ENCODE measurements at regions not wholly inside any gene's neighbourhood (a gene's known extent, or its start where the extent isn't known, plus 50 kb on each side); places are given as distances from the start of the nearest gene placed in this dataset.

- no peak for DNase-seq (ENCODE audit: low read depth, low spot score)
- Histone ChIP-seq H3K27ac (ENCODE audit: low read length) (no peak overlapping the region), H3K4me1 (ENCODE audit: control insufficient read depth, insufficient read depth, low read length) (peaks cover 3% of the 10 kb centered on the region; the same call in 1 of the 2 replicates), H3K4me3 (ENCODE audit: low read length) (no peak overlapping the region), H3K36me3 (ENCODE audit: control insufficient read depth, insufficient read depth, low read length) (no peaks in the 10 kb centered on the region), H3K27me3 (ENCODE audit: control insufficient read depth, insufficient read depth, low read length) (no peaks in the 10 kb centered on the region), H3K9me3 (ENCODE audit: control insufficient read depth, insufficient read depth, low read length) (no peaks in the 10 kb centered on the region)
- whole genome bisulfite sequencing (ENCODE audit: insufficient coverage, insufficient read length) = no CpG with 5 or more reads among the region's 3 CpGs
These were observed 221.1 kb downstream of the SNX10 start for GRCh38 chr7:26512737-26513136.

GRCh38 chr7:26513948-26514347 is 222.3 kb downstream of the SNX10 start:
- Histone ChIP-seq H3K27me3 (ENCODE audit: control insufficient read depth, insufficient read depth, low read length) (no peaks in the 10 kb centered on the region), H3K4me3 (ENCODE audit: low read length) (no peak overlapping the region), H3K4me1 (ENCODE audit: control insufficient read depth, insufficient read depth, low read length) (no peaks in the 10 kb centered on the region), H3K9me3 (ENCODE audit: control insufficient read depth, insufficient read depth, low read length) (no peaks in the 10 kb centered on the region), H3K27ac (ENCODE audit: low read length) (no peak overlapping the region), H3K36me3 (ENCODE audit: control insufficient read depth, insufficient read depth, low read length) (no peaks in the 10 kb centered on the region)
- WGBS (ENCODE audit: insufficient coverage, insufficient read length) = no CpG with 5 or more reads among the region's 2 CpGs
- DNase-seq (ENCODE audit: low read depth, low spot score) = no peak

GRCh38 chr7:26514633-26515032 is 223.0 kb downstream of the SNX10 start:
- Histone ChIP-seq H3K36me3 (ENCODE audit: control insufficient read depth, insufficient read depth, low read length) (no peaks in the 10 kb centered on the region), H3K4me3 (ENCODE audit: low read length) (no peak overlapping the region), H3K27ac (ENCODE audit: low read length) (no peak overlapping the region), H3K27me3 (ENCODE audit: control insufficient read depth, insufficient read depth, low read length) (no peaks in the 10 kb centered on the region), H3K9me3 (ENCODE audit: control insufficient read depth, insufficient read depth, low read length) (no peaks in the 10 kb centered on the region), H3K4me1 (ENCODE audit: control insufficient read depth, insufficient read depth, low read length) (no peaks in the 10 kb centered on the region)
- no peak for DNase-seq (ENCODE audit: low read depth, low spot score)
- no CpG with 5 or more reads among the region's 5 CpGs for WGBS (ENCODE audit: insufficient coverage, insufficient read length)

GRCh38 chr7:26515314-26515842 is 223.7 kb downstream of the SNX10 start:
- Histone ChIP-seq H3K4me1 (ENCODE audit: control insufficient read depth, insufficient read depth, low read length) (no peaks in the 10 kb centered on the region), H3K27ac (ENCODE audit: low read length) (no peak overlapping the region), H3K36me3 (ENCODE audit: control insufficient read depth, insufficient read depth, low read length) (no peaks in the 10 kb centered on the region), H3K4me3 (ENCODE audit: low read length) (no peak overlapping the region), H3K27me3 (ENCODE audit: control insufficient read depth, insufficient read depth, low read length) (no peaks in the 10 kb centered on the region), H3K9me3 (ENCODE audit: control insufficient read depth, insufficient read depth, low read length) (no peaks in the 10 kb centered on the region)
- DNase-seq (ENCODE audit: low read depth, low spot score) = no peak
- no CpG with 5 or more reads among the region's 8 CpGs for WGBS (ENCODE audit: insufficient coverage, insufficient read length)

GRCh38 chr7:26520483-26520882 is 228.8 kb downstream of the SNX10 start:
- no peak overlapping the region for H3K27ac ChIP-seq (ENCODE audit: low read length)
- no peak for DNase-seq (ENCODE audit: low read depth, low spot score)
- H3K9me3 ChIP-seq (ENCODE audit: control insufficient read depth, insufficient read depth, low read length) = no peaks in the 10 kb centered on the region
- WGBS (ENCODE audit: insufficient coverage, insufficient read length) = no CpG with 5 or more reads among the region's 3 CpGs
- H3K27me3 ChIP-seq (ENCODE audit: control insufficient read depth, insufficient read depth, low read length) = no peaks in the 10 kb centered on the region
- no peak overlapping the region for H3K4me3 ChIP-seq (ENCODE audit: low read length)
- no peaks in the 10 kb centered on the region for H3K4me1 ChIP-seq (ENCODE audit: control insufficient read depth, insufficient read depth, low read length)
- no peaks in the 10 kb centered on the region for H3K36me3 ChIP-seq (ENCODE audit: control insufficient read depth, insufficient read depth, low read length)

GRCh38 chr7:26522633-26523032 is 231.0 kb downstream of the SNX10 start:
- Histone ChIP-seq H3K36me3 (ENCODE audit: control insufficient read depth, insufficient read depth, low read length) (no peaks in the 10 kb centered on the region), H3K27ac (ENCODE audit: low read length) (no peak overlapping the region), H3K9me3 (ENCODE audit: control insufficient read depth, insufficient read depth, low read length) (no peaks in the 10 kb centered on the region), H3K4me1 (ENCODE audit: control insufficient read depth, insufficient read depth, low read length) (no peaks in the 10 kb centered on the region), H3K4me3 (ENCODE audit: low read length) (no peak overlapping the region), H3K27me3 (ENCODE audit: control insufficient read depth, insufficient read depth, low read length) (no peaks in the 10 kb centered on the region)
- WGBS (ENCODE audit: insufficient coverage, insufficient read length) = no CpG with 5 or more reads among the region's 1 CpG
- DNase-seq (ENCODE audit: low read depth, low spot score) = no peak

GRCh38 chr7:26525398-26526264 is 234.0 kb downstream of the SNX10 start:
- no peaks in the 10 kb centered on the region for H3K27me3 ChIP-seq (ENCODE audit: control insufficient read depth, insufficient read depth, low read length)
- no peak overlapping the region for H3K27ac ChIP-seq (ENCODE audit: low read length)
- no peaks in the 10 kb centered on the region for H3K4me1 ChIP-seq (ENCODE audit: control insufficient read depth, insufficient read depth, low read length)
- WGBS (ENCODE audit: insufficient coverage, insufficient read length) = no CpG with 5 or more reads among the region's 16 CpGs
- DNase-seq (ENCODE audit: low read depth, low spot score) = no peak
- H3K36me3 ChIP-seq (ENCODE audit: control insufficient read depth, insufficient read depth, low read length) = no peaks in the 10 kb centered on the region
- no peaks in the 10 kb centered on the region for H3K9me3 ChIP-seq (ENCODE audit: control insufficient read depth, insufficient read depth, low read length)
- H3K4me3 ChIP-seq (ENCODE audit: low read length) = no peak overlapping the region

GRCh38 chr7:26526265-26526587 is 234.6 kb downstream of the SNX10 start:
- no peak for DNase-seq (ENCODE audit: low read depth, low spot score)
- Histone ChIP-seq H3K4me1 (ENCODE audit: control insufficient read depth, insufficient read depth, low read length) (no peaks in the 10 kb centered on the region), H3K36me3 (ENCODE audit: control insufficient read depth, insufficient read depth, low read length) (no peaks in the 10 kb centered on the region), H3K27me3 (ENCODE audit: control insufficient read depth, insufficient read depth, low read length) (no peaks in the 10 kb centered on the region), H3K9me3 (ENCODE audit: control insufficient read depth, insufficient read depth, low read length) (no peaks in the 10 kb centered on the region), H3K4me3 (ENCODE audit: low read length) (no peak overlapping the region), H3K27ac (ENCODE audit: low read length) (no peak overlapping the region)
- WGBS (ENCODE audit: insufficient coverage, insufficient read length) = no CpG with 5 or more reads among the region's 4 CpGs

GRCh38 chr7:26531926-26532325 is 240.3 kb downstream of the SNX10 start:
- no peak for DNase-seq (ENCODE audit: low read depth, low spot score)
- Histone ChIP-seq H3K9me3 (ENCODE audit: control insufficient read depth, insufficient read depth, low read length) (no peaks in the 10 kb centered on the region), H3K4me3 (ENCODE audit: low read length) (no peak overlapping the region), H3K4me1 (ENCODE audit: control insufficient read depth, insufficient read depth, low read length) (no peaks in the 10 kb centered on the region), H3K27me3 (ENCODE audit: control insufficient read depth, insufficient read depth, low read length) (no peaks in the 10 kb centered on the region), H3K36me3 (ENCODE audit: control insufficient read depth, insufficient read depth, low read length) (no peaks in the 10 kb centered on the region), H3K27ac (ENCODE audit: low read length) (no peak overlapping the region)
- WGBS (ENCODE audit: insufficient coverage, insufficient read length) = no CpG with 5 or more reads among the region's 1 CpG

- no peaks in the 10 kb centered on the region for H3K9me3 ChIP-seq (ENCODE audit: control insufficient read depth, insufficient read depth, low read length)
- H3K4me1 ChIP-seq (ENCODE audit: control insufficient read depth, insufficient read depth, low read length) = no peaks in the 10 kb centered on the region
- WGBS (ENCODE audit: insufficient coverage, insufficient read length) = no CpG with 5 or more reads among the region's 1 CpG
These were observed 240.8 kb downstream of the SNX10 start for GRCh38 chr7:26532471-26532870.

GRCh38 chr7:26533217-26533616 is 241.6 kb downstream of the SNX10 start:
- no CpG with 5 or more reads among the region's 4 CpGs for WGBS (ENCODE audit: insufficient coverage, insufficient read length)
- H3K9me3 ChIP-seq (ENCODE audit: control insufficient read depth, insufficient read depth, low read length) = no peaks in the 10 kb centered on the region
- no peak overlapping the region for H3K27ac ChIP-seq (ENCODE audit: low read length)
- H3K4me1 ChIP-seq (ENCODE audit: control insufficient read depth, insufficient read depth, low read length) = no peaks in the 10 kb centered on the region
- H3K27me3 ChIP-seq (ENCODE audit: control insufficient read depth, insufficient read depth, low read length) = no peaks in the 10 kb centered on the region
- no peaks in the 10 kb centered on the region for H3K36me3 ChIP-seq (ENCODE audit: control insufficient read depth, insufficient read depth, low read length)
- no peak overlapping the region for H3K4me3 ChIP-seq (ENCODE audit: low read length)
- no peak for DNase-seq (ENCODE audit: low read depth, low spot score)

More at GRCh38 chr7:26532471-26532870, 240.8 kb downstream of the SNX10 start:
- no peak overlapping the region for H3K27ac ChIP-seq (ENCODE audit: low read length)
- DNase-seq (ENCODE audit: low read depth, low spot score) = no peak
- no peaks in the 10 kb centered on the region for H3K36me3 ChIP-seq (ENCODE audit: control insufficient read depth, insufficient read depth, low read length)
- no peaks in the 10 kb centered on the region for H3K27me3 ChIP-seq (ENCODE audit: control insufficient read depth, insufficient read depth, low read length)
- H3K4me3 ChIP-seq (ENCODE audit: low read length) = no peak overlapping the region
